ENCODE measurements at regions not wholly inside any gene's neighbourhood (a gene's known extent, or its start where the extent isn't known, plus 50 kb on each side); places are given as distances from the start of the nearest gene placed in this dataset.

GRCh38 chr5:143567583-143568504 lies 164.4 kb upstream of the NR3C1 start:
- H3K27ac ChIP-seq (ENCODE audit: extremely low read depth, low read depth, low read length), result no peak overlapping the region
- no peak for DNase-seq (ENCODE audit: extremely low read depth in 1 of 4, low spot score in 3 of 4)
- 14% methylated on average over 6 of the region's 6 CpGs for WGBS (ENCODE audit: insufficient coverage, low coverage, missing lambda C conversion rate)
- H3K36me3 ChIP-seq (ENCODE audit: control insufficient read depth, insufficient read depth, low read length), result no peaks in the 10 kb centered on the region
- H4K20me1 ChIP-seq (replicated peaks; ENCODE audit: control insufficient read depth, insufficient read depth, low read length), result no peaks in the 10 kb centered on the region
- no peak for ATAC-seq
- BruUV-seq (replicated peaks), result no TSS peak
- in situ Hi-C loops (cut with MboI) (no loop called here), intact Hi-C loops (cut with micrococcal nuclease) (no loop called here)
- CTCF ChIA-PET (ENCODE audit: low intra/inter-chr PET ratio), result no interaction called here
- TF ChIP-seq KDM2B (CRISPR knock-in tag; IDR thresholded peaks at IDR 0.05) (no peak), MTA2 (IDR thresholded peaks at IDR 0.05; ENCODE audit: low read depth) (no peak), ZNF561 (CRISPR knock-in tag; conservative IDR thresholded peaks at IDR 0.05) (no peak), MAX (CRISPR knock-in tag; IDR thresholded peaks at IDR 0.05) (no peak), HEY1 (CRISPR knock-in tag; IDR thresholded peaks at IDR 0.05; ENCODE audit: borderline replicate concordance) (no peak), PCBP1 (IDR thresholded peaks at IDR 0.05; ENCODE audit: low read depth, low read length, poor library complexity, severe bottlenecking) (no peak), DPF2 (IDR thresholded peaks at IDR 0.05) (no peak), GTF2A2 (tag; IDR thresholded peaks at IDR 0.05) (no peak), POLR2AphosphoS5 (IDR thresholded peaks at IDR 0.05; ENCODE audit: control insufficient read depth, insufficient read depth, low read depth, low read length) (no peak)
- H3K79me2 ChIP-seq (ENCODE audit: control insufficient read depth, insufficient read depth, low read length), result no peaks in the 10 kb centered on the region
- H3K4me3 ChIP-seq, result no peak overlapping the region
- POLR2A ChIA-PET, result no interaction called here
- no peak overlapping the region for H2AFZ ChIP-seq (ENCODE audit: low read depth, low read length)
- no peak overlapping the region for H3K9ac ChIP-seq (ENCODE audit: insufficient read depth in 1 of 2, low read depth in 2 of 2, low read length in 2 of 2)
- no peak for FAIRE-seq
- no peaks in the 10 kb centered on the region for H3K9me1 ChIP-seq (ENCODE audit: control insufficient read depth, insufficient read depth, low read length)
- H3K9me3 ChIP-seq (replicated peaks; ENCODE audit: control insufficient read depth, insufficient read depth, low read depth, low read length), result no peaks in the 10 kb centered on the region
- H3K4me1 ChIP-seq (replicated peaks in 1 of 2; ENCODE audit: control insufficient read depth in 2 of 2, insufficient read depth in 2 of 2, low read length in 2 of 2), result no peaks in the 10 kb centered on the region; a peak in 2 of 5 replicates
- H3K4me2 ChIP-seq (ENCODE audit: insufficient read depth, low read length), result no peak overlapping the region
- peaks cover 0 to 2% of the 10 kb centered on the region in 2 experiments; a peak in 2 of 5 replicates for H3K27me3 ChIP-seq (ENCODE audit: control insufficient read depth in 2 of 2, insufficient read depth in 2 of 2, low read length in 2 of 2)

Measured in K562 (cell line).